HCT116 (cell line): ENCODE measurements at regions not wholly inside any gene's neighbourhood (a gene's known extent, or its start where the extent isn't known, plus 50 kb on each side); places are given as distances from the start of the nearest gene placed in this dataset.

Experiments used
- ATAC-seq: fragments of 200-7000 bp; cut with Tn5 transposase; 2 replicates; pipeline ENCODE4 v1.9.1; 2020; ENCODE audit warnings: mild to moderate bottlenecking, moderate library complexity
- BruUV-seq: library from RNA; stranded (reverse); fragments of 400-500 nt; replicated peaks from 2 replicates; lab custom pipeline; 2021; lab: Mats Ljungman, UMichigan
- CTCF ChIA-PET: fragments of 300-600 bp; sonication (Branson Sonifier 250); formaldehyde crosslinking; loops from one replicate; lab custom pipeline; 2021; ENCODE audit warnings: antibody characterized with exemption; lab: Charles Lee
- POLR2A ChIA-PET: fragments of 300-600, 350-600 bp; sonication (Branson Sonifier 250); formaldehyde crosslinking; loops from one replicate; lab custom pipeline; 2021; ENCODE audit warnings: antibody characterized with exemption; lab: Charles Lee
- RAD21 ChIA-PET, 2 experiments: fragments of 300-600 bp; sonication (Branson Sonifier 250); formaldehyde crosslinking; loops; one replicate each; lab custom pipeline; 2023; ENCODE audit warnings: low total read pairs in 2 of 2; ENCODE audit not compliant: uncharacterized antibody in 2 of 2, unreplicated experiment in 2 of 2, low non-redundant PET in 1 of 2; lab: Charles Lee
- DNase-seq: peaks from one replicate; pipeline ENCODE4 v3.0.0-alpha.2; 2010; ENCODE audit warnings: low read depth, low spot score
- H2AFZ ChIP-seq: fragments of 200-600 bp; shearing (Covaris generic), sonication (generic); 2 replicates; pipeline ENCODE4 v1.6.1; 2017; ENCODE audit warnings: low read depth, mixed run types, mixed read lengths, antibody characterized with exemption, low read length; ENCODE audit not compliant: poor library complexity, severe bottlenecking
- H3K27ac ChIP-seq: 2 replicates; pipeline ENCODE4 v1.5.1; 2012; ENCODE audit warnings: low read depth, low read length
- H3K27me3 ChIP-seq: fragments of 200-600 bp; sonication (generic); 2 replicates; pipeline ENCODE4 v1.6.1; 2016; ENCODE audit warnings: mixed run types, low read length, mixed read lengths; ENCODE audit not compliant: insufficient read depth
- H3K36me3 ChIP-seq, 2 experiments: fragments of 200-500 bp in 1 of 2; fragments of 200-600 bp in 1 of 2; sonication (Bioruptor generic) in 1 of 2; sonication (generic) in 1 of 2; 2 replicates each; pipeline versions ENCODE4 v1.5.1 to v1.6.1; 2014 to 2016; ENCODE audit warnings: low read length in 2 of 2, inconsistent platforms in 1 of 2, mixed read lengths in 1 of 2, mixed run types in 1 of 2; ENCODE audit not compliant: insufficient read depth in 2 of 2, control insufficient read depth in 1 of 2
- H3K4me1 ChIP-seq, 2 experiments: fragments of 200-600 bp in 1 of 2; sonication (generic) in 1 of 2; 2 replicates each; pipeline versions ENCODE4 v1.5.1 to v1.6.1; 2012 to 2017; ENCODE audit warnings: low read length in 2 of 2, inconsistent platforms in 1 of 2, mild to moderate bottlenecking in 1 of 2, mixed read lengths in 1 of 2, mixed run types in 1 of 2, moderate library complexity in 1 of 2; ENCODE audit not compliant: insufficient read depth in 2 of 2, control insufficient read depth in 1 of 2
- H3K4me2 ChIP-seq: fragments of 200-600 bp; sonication (generic); 2 replicates; pipeline ENCODE4 v1.6.1; 2017; ENCODE audit warnings: mixed run types, low read length, mixed read lengths
- H3K4me3 ChIP-seq, 2 experiments: fragments of 200-600 bp in 1 of 2; sonication (generic) in 1 of 2; replicated peaks in 1 of 2; 2 replicates each; pipeline ENCODE4 v1.5.1; 2011 to 2016; ENCODE audit warnings: low read length in 2 of 2, control low read depth in 1 of 2, low read depth in 1 of 2, mild to moderate bottlenecking in 1 of 2, mixed read lengths in 1 of 2, mixed run types in 1 of 2
- H3K79me2 ChIP-seq: fragments of 200-600 bp; sonication (generic); 2 replicates; pipeline ENCODE4 v1.6.1; 2017; ENCODE audit warnings: mild to moderate bottlenecking, mixed run types, low read length, moderate library complexity, mixed read lengths; ENCODE audit not compliant: insufficient read depth
- H3K9ac ChIP-seq: fragments of 200-600 bp; sonication (generic); 2 replicates; pipeline ENCODE4 v1.6.1; 2016; ENCODE audit warnings: low read length, mixed read lengths
- H3K9me2 ChIP-seq: fragments of 200-600 bp; sonication (generic), shearing (Covaris generic); 2 replicates; pipeline ENCODE4 v1.6.1; 2017; ENCODE audit warnings: mixed run types, mild to moderate bottlenecking, moderate library complexity; ENCODE audit not compliant: insufficient read depth
- H3K9me3 ChIP-seq, 2 experiments: fragments of 200-500 bp in 1 of 2; fragments of 200-600 bp in 1 of 2; sonication (Bioruptor generic) in 1 of 2; sonication (generic) in 1 of 2; 2 replicates each; pipeline ENCODE4 v1.6.1; 2014 to 2017; ENCODE audit warnings: low read length in 2 of 2, mixed read lengths in 2 of 2, inconsistent platforms in 1 of 2, low read depth in 1 of 2, mild to moderate bottlenecking in 1 of 2, mixed run types in 1 of 2, moderate library complexity in 1 of 2; ENCODE audit not compliant: control insufficient read depth in 1 of 2, insufficient read depth in 1 of 2
- H4K20me1 ChIP-seq: fragments of 200-600 bp; sonication (generic), shearing (Covaris generic); 2 replicates; pipeline ENCODE4 v1.6.1; 2017; ENCODE audit warnings: mixed run types, mild to moderate bottlenecking, moderate library complexity; ENCODE audit not compliant: insufficient read depth
- CBX3 ChIP-seq: IDR thresholded peaks from 2 replicates; pipeline ENCODE4 v1.6.1; 2012; ENCODE audit warnings: low read depth
- FOSL1 ChIP-seq: IDR thresholded peaks from 2 replicates; pipeline ENCODE4 v1.6.1; 2012; ENCODE audit warnings: low read depth
- RAD21 ChIP-seq: IDR thresholded peaks from 2 replicates; pipeline ENCODE4 v1.6.1; 2012; ENCODE audit warnings: low read depth, mild to moderate bottlenecking
- SRF ChIP-seq: IDR thresholded peaks from 2 replicates; pipeline ENCODE4 v1.6.1; 2012; ENCODE audit warnings: low read depth
- YY1 ChIP-seq: IDR thresholded peaks from 2 replicates; pipeline ENCODE4 v1.6.1; 2011; ENCODE audit warnings: low read length, low read depth, moderate library complexity, mild to moderate bottlenecking; ENCODE audit not compliant: insufficient replicate concordance; ENCODE audit errors: extremely low read depth
- intact Hi-C: fragments of 100-400 bp; cut with micrococcal nuclease; formaldehyde crosslinking; loops from 2 replicates; pipeline ENCODE4 v1.10.0; 2022
- TF ChIP-seq, protein P1 (sequence below): IDR thresholded peaks from 2 replicates; pipeline ENCODE4 v1.6.1; 2011; ENCODE audit warnings: mild to moderate bottlenecking, low read length, moderate library complexity; ENCODE audit not compliant: insufficient replicate concordance; ENCODE audit errors: extremely low read depth
- TF ChIP-seq, protein P2 (sequence below): IDR thresholded peaks from 2 replicates; pipeline ENCODE4 v1.6.1; 2012
- TF ChIP-seq, protein P3 (sequence below), 3 experiments: fragments of 200-600 bp in 1 of 3; sonication (generic) in 1 of 3; IDR thresholded peaks in 2 of 3; conservative IDR thresholded peaks in 1 of 3; 2 replicates each; pipeline ENCODE4 v1.5.1; 2012 to 2017; ENCODE audit warnings: low read depth in 2 of 3, low read length in 2 of 3, antibody characterized with exemption in 1 of 3, borderline replicate concordance in 1 of 3, control low read depth in 1 of 3, mild to moderate bottlenecking in 1 of 3, mixed read lengths in 1 of 3, mixed run types in 1 of 3, moderate library complexity in 1 of 3; ENCODE audit not compliant: insufficient read depth in 1 of 3

DNA sequence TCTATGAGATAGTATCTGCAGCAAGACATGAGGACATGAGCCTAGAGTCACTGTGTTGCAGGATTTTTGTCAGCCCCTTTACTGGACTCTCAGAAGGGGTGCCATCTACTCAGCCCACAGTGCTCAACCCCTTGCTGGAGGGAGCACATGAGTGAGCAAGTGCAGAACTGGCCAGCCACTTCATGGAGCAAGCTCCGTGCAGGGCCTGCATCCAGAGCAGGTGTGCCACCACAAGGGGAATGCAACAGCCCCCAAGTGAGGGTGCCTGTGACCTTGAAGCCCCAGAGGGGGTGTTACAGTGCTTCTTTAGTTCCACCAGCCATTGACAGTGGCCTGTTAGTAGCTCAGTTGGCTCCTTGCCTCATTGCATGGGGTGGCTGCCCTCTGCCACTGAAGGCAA is 649.7 kb downstream of the PLPP3 start:
- Histone ChIP-seq H3K4me2 (no peak overlapping the region), H2AFZ (no peak overlapping the region), H3K9me3 (no peaks in the 10 kb centered on the region), H3K4me1 (no peaks in the 10 kb centered on the region), H3K36me3 (no peaks in the 10 kb centered on the region), H3K79me2 (no peaks in the 10 kb centered on the region), H3K9me2 (no peaks in the 10 kb centered on the region), H4K20me1 (no peaks in the 10 kb centered on the region), H3K27ac (no peak overlapping the region), H3K27me3 (no peaks in the 10 kb centered on the region), H3K4me3 (no peak overlapping the region), H3K9ac (no peak overlapping the region)
- no peak for TF ChIP-seq CBX3
- TF ChIP-seq YY1: no peak
- no peak for TF ChIP-seq RAD21
- TF ChIP-seq, protein P1, sequence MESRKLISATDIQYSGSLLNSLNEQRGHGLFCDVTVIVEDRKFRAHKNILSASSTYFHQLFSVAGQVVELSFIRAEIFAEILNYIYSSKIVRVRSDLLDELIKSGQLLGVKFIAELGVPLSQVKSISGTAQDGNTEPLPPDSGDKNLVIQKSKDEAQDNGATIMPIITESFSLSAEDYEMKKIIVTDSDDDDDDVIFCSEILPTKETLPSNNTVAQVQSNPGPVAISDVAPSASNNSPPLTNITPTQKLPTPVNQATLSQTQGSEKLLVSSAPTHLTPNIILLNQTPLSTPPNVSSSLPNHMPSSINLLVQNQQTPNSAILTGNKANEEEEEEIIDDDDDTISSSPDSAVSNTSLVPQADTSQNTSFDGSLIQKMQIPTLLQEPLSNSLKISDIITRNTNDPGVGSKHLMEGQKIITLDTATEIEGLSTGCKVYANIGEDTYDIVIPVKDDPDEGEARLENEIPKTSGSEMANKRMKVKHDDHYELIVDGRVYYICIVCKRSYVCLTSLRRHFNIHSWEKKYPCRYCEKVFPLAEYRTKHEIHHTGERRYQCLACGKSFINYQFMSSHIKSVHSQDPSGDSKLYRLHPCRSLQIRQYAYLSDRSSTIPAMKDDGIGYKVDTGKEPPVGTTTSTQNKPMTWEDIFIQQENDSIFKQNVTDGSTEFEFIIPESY: no peak
- TF ChIP-seq FOSL1: no peak
- TF ChIP-seq, protein P2, sequence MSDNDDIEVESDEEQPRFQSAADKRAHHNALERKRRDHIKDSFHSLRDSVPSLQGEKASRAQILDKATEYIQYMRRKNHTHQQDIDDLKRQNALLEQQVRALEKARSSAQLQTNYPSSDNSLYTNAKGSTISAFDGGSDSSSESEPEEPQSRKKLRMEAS: no peak
- TF ChIP-seq, protein P3, sequence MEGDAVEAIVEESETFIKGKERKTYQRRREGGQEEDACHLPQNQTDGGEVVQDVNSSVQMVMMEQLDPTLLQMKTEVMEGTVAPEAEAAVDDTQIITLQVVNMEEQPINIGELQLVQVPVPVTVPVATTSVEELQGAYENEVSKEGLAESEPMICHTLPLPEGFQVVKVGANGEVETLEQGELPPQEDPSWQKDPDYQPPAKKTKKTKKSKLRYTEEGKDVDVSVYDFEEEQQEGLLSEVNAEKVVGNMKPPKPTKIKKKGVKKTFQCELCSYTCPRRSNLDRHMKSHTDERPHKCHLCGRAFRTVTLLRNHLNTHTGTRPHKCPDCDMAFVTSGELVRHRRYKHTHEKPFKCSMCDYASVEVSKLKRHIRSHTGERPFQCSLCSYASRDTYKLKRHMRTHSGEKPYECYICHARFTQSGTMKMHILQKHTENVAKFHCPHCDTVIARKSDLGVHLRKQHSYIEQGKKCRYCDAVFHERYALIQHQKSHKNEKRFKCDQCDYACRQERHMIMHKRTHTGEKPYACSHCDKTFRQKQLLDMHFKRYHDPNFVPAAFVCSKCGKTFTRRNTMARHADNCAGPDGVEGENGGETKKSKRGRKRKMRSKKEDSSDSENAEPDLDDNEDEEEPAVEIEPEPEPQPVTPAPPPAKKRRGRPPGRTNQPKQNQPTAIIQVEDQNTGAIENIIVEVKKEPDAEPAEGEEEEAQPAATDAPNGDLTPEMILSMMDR (IDR thresholded peaks at IDR 0.05 in 2 of 3, conservative IDR thresholded peaks at IDR 0.05 in 1 of 3; ENCODE audit: borderline replicate concordance in 1 of 3, insufficient read depth in 1 of 3, low read depth in 2 of 3, low read length in 2 of 3): no peak
- no peak for TF ChIP-seq SRF
- ChIA-PET RAD21 (no interaction called here), CTCF (no interaction called here), POLR2A (no interaction called here)
- ATAC-seq (no peak), DNase-seq (no peak)
- no TSS peak for BruUV-seq
- intact Hi-C loops: no loop called here
